PC-9 (cell line): ENCODE measurements at regions not wholly inside any gene's neighbourhood (a gene's known extent, or its start where the extent isn't known, plus 50 kb on each side); places are given as distances from the start of the nearest gene placed in this dataset.

ENCODE experiments used
- BruUV-seq: library from RNA; stranded (reverse); fragments of 400-500 nt; replicated peaks from 2 replicates; lab custom pipeline; 2021; lab: Mats Ljungman, UMichigan
- CTCF ChIA-PET: fragments of 300-600 bp; sonication (Branson Sonifier 250); formaldehyde crosslinking; loops from one replicate; lab custom pipeline; 2022; ENCODE audit warnings: antibody characterized with exemption; lab: Charles Lee
- POLR2A ChIA-PET: fragments of 300-600 bp; sonication (Branson Sonifier 250); formaldehyde crosslinking; loops from one replicate; lab custom pipeline; 2022; ENCODE audit warnings: antibody characterized with exemption; ENCODE audit not compliant: unreplicated experiment; lab: Charles Lee
- DNase-seq, 2 experiments: peaks; one replicate each; pipeline versions ENCODE4 v3.0.0 to v3.0.0-alpha.2; 2015 to 2022; ENCODE audit warnings: mixed read lengths in 1 of 2
- H2AFZ ChIP-seq: fragments of 200-600 bp; sonication (generic); 2 replicates; pipeline ENCODE4 v1.8.1; 2017; ENCODE audit warnings: antibody characterized with exemption
- H3F3A ChIP-seq: fragments of 200-600 bp; sonication (generic); 2 replicates; pipeline ENCODE4 v1.8.1; 2017; ENCODE audit warnings: antibody characterized with exemption, mild to moderate bottlenecking, low read depth; ENCODE audit not compliant: insufficient read depth
- H3K27ac ChIP-seq: fragments of 200-600 bp; sonication (generic); 2 replicates; pipeline ENCODE4 v1.6.1; 2016; ENCODE audit warnings: mixed run types
- H3K27me3 ChIP-seq: fragments of 200-600 bp; sonication (generic); 2 replicates; pipeline ENCODE4 v1.6.1; 2016; ENCODE audit warnings: low read depth, mixed run types; ENCODE audit not compliant: insufficient read depth
- H3K36me3 ChIP-seq: fragments of 200-600 bp; sonication (generic); 2 replicates; pipeline ENCODE4 v1.6.1; 2016; ENCODE audit warnings: low read depth, mixed run types
- H3K4me1 ChIP-seq: fragments of 200-600 bp; sonication (generic); replicated peaks from 2 replicates; pipeline ENCODE4 v1.6.1; 2016; ENCODE audit warnings: mixed run types; ENCODE audit not compliant: insufficient read depth
- H3K4me2 ChIP-seq: fragments of 200-600 bp; sonication (generic); 2 replicates; pipeline ENCODE4 v1.6.1; 2017; ENCODE audit warnings: mixed run types
- H3K4me3 ChIP-seq: fragments of 200-600 bp; sonication (generic); 2 replicates; pipeline ENCODE4 v1.6.1; 2016; ENCODE audit warnings: mixed run types
- H3K79me2 ChIP-seq: fragments of 200-600 bp; sonication (generic); 2 replicates; pipeline ENCODE4 v1.6.1; 2017; ENCODE audit warnings: low read depth, mixed run types
- H3K9me2 ChIP-seq: fragments of 200-600 bp; sonication (generic); 2 replicates; pipeline ENCODE4 v1.8.1; 2017; ENCODE audit warnings: mild to moderate bottlenecking; ENCODE audit not compliant: insufficient read depth
- H3K9me3 ChIP-seq: fragments of 200-600 bp; sonication (generic); 2 replicates; pipeline ENCODE4 v1.8.1; 2016; ENCODE audit warnings: low read depth; ENCODE audit not compliant: insufficient read depth
- H4K20me1 ChIP-seq: fragments of 200-600 bp; sonication (generic); 2 replicates; pipeline ENCODE4 v1.8.1; 2017; ENCODE audit not compliant: insufficient read depth
- CTCF ChIP-seq: fragments of 200-600 bp; sonication (generic); conservative IDR thresholded peaks from 2 replicates; pipeline ENCODE4 v1.6.1; 2017; ENCODE audit warnings: mixed run types, antibody characterized with exemption, mild to moderate bottlenecking, moderate library complexity
- EZH2 ChIP-seq: fragments of 200-600 bp; sonication (generic); IDR thresholded peaks from 2 replicates; pipeline ENCODE4 v1.8.0; 2017; ENCODE audit warnings: antibody characterized with exemption, low read depth
- intact Hi-C: fragments of 100-400 bp; cut with micrococcal nuclease; formaldehyde crosslinking; loops from one replicate; pipeline ENCODE4 v1.10.0; 2022; ENCODE audit not compliant: unreplicated experiment

- H3K27me3 ChIP-seq = no peaks in the 10 kb centered on the region
- TF ChIP-seq EZH2 (no peak), CTCF (no peak)
- H2AFZ ChIP-seq = no peak overlapping the region
- no peaks in the 10 kb centered on the region for H3K9me3 ChIP-seq
- H3K36me3 ChIP-seq = no peaks in the 10 kb centered on the region
- no peaks in the 10 kb centered on the region for H3F3A ChIP-seq
- H3K4me3 ChIP-seq = no peak overlapping the region
- H3K9me2 ChIP-seq = no peaks in the 10 kb centered on the region
- no peak for DNase-seq
- ChIA-PET CTCF (no interaction called here), POLR2A (no interaction called here)
- H3K79me2 ChIP-seq = no peaks in the 10 kb centered on the region
- H3K27ac ChIP-seq = no peak overlapping the region
- intact Hi-C loops = no loop called here
- H3K4me1 ChIP-seq = no peaks in the 10 kb centered on the region
- no peak overlapping the region for H3K4me2 ChIP-seq
- H4K20me1 ChIP-seq = no peaks in the 10 kb centered on the region
- no TSS peak for BruUV-seq
Observed at GRCh38 chr3:61439122-61439458, 122.3 kb upstream of the PTPRG start.

- intact Hi-C loops = no loop called here
- no peaks in the 10 kb centered on the region for H3K4me1 ChIP-seq
- no peaks in the 10 kb centered on the region for H4K20me1 ChIP-seq
- H3K9me3 ChIP-seq = no peaks in the 10 kb centered on the region
- H3K4me3 ChIP-seq = no peak overlapping the region
- no peak overlapping the region for H3K27ac ChIP-seq
- no TSS peak for BruUV-seq
- CTCF ChIA-PET = no interaction called here
- DNase-seq = no peak
- no peak overlapping the region for H2AFZ ChIP-seq
- no peak overlapping the region for H3K4me2 ChIP-seq
- H3K79me2 ChIP-seq = no peaks in the 10 kb centered on the region
- no peaks in the 10 kb centered on the region for H3K36me3 ChIP-seq
- H3K27me3 ChIP-seq = no peaks in the 10 kb centered on the region
- POLR2A ChIA-PET = no interaction called here
- H3K9me2 ChIP-seq = no peaks in the 10 kb centered on the region
- TF ChIP-seq CTCF = no peak
- no peak for TF ChIP-seq EZH2
- H3F3A ChIP-seq = no peaks in the 10 kb centered on the region
Observed at GRCh38 chr3:61442696-61443095, 118.7 kb upstream of the PTPRG start.

GRCh38 chr3:61443886-61444285, 117.5 kb upstream of the PTPRG start:
- no peaks in the 10 kb centered on the region for H3K9me2 ChIP-seq
- H3K4me2 ChIP-seq = no peak overlapping the region
- H3K27ac ChIP-seq = no peak overlapping the region
- no peaks in the 10 kb centered on the region for H3K27me3 ChIP-seq
- POLR2A ChIA-PET = no interaction called here
- no peaks in the 10 kb centered on the region for H3K4me1 ChIP-seq
- H4K20me1 ChIP-seq = no peaks in the 10 kb centered on the region
- H3K79me2 ChIP-seq = no peaks in the 10 kb centered on the region
- DNase-seq = no peak
- no peaks in the 10 kb centered on the region for H3F3A ChIP-seq
- no TSS peak for BruUV-seq
- no peak for TF ChIP-seq EZH2
- no peak for TF ChIP-seq CTCF
- no peak overlapping the region for H3K4me3 ChIP-seq
- H3K9me3 ChIP-seq = no peaks in the 10 kb centered on the region
- intact Hi-C loops = no loop called here
- H2AFZ ChIP-seq = no peak overlapping the region
- H3K36me3 ChIP-seq = no peaks in the 10 kb centered on the region
- CTCF ChIA-PET = no interaction called here
